A673 (cell line): ENCODE measurements at regions not wholly inside any gene's neighbourhood (a gene's known extent, or its start where the extent isn't known, plus 50 kb on each side); places are given as distances from the start of the nearest gene placed in this dataset.

Experiments used
- BruUV-seq: library from RNA; stranded (reverse); fragments of 400-500 nt; replicated peaks from 2 replicates; lab custom pipeline; 2021; lab: Mats Ljungman, UMichigan
- CTCF ChIA-PET: fragments of 300-600 bp; sonication (Branson Sonifier 250); formaldehyde crosslinking; loops from one replicate; lab custom pipeline; 2022; ENCODE audit warnings: antibody characterized with exemption; lab: Charles Lee
- POLR2A ChIA-PET: fragments of 300-600 bp; sonication (Branson Sonifier 250); formaldehyde crosslinking; loops from one replicate; lab custom pipeline; 2022; ENCODE audit warnings: antibody characterized with exemption; ENCODE audit not compliant: low non-redundant PET; lab: Charles Lee
- DNase-seq: peaks from one replicate; pipeline ENCODE4 v3.0.0-alpha.2; 2015; ENCODE audit warnings: low spot score
- H3K27ac ChIP-seq: fragments of 200-600 bp; sonication (generic); 2 replicates; pipeline ENCODE4 v1.5.1; 2016; ENCODE audit warnings: mixed run types, low read depth, mild to moderate bottlenecking, mixed read lengths, antibody characterized with exemption, low read length; ENCODE audit not compliant: poor library complexity, severe bottlenecking
- H3K27me3 ChIP-seq: fragments of 200-600 bp; sonication (generic); replicated peaks from 2 replicates; pipeline ENCODE4 v1.6.1; 2017; ENCODE audit warnings: mixed run types, low read depth, mild to moderate bottlenecking, mixed read lengths, antibody characterized with exemption, low read length; ENCODE audit not compliant: insufficient read depth, poor library complexity
- H3K36me3 ChIP-seq: fragments of 200-600 bp; sonication (generic); 2 replicates; pipeline ENCODE4 v1.6.1; 2016; ENCODE audit warnings: mixed run types, mild to moderate bottlenecking, mixed read lengths, antibody characterized with exemption, low read length; ENCODE audit not compliant: insufficient read depth, poor library complexity, severe bottlenecking
- H3K4me1 ChIP-seq: fragments of 200-600 bp; sonication (generic); 2 replicates; pipeline ENCODE4 v1.6.1; 2017; ENCODE audit warnings: mixed run types, mild to moderate bottlenecking, mixed read lengths, antibody characterized with exemption, low read length; ENCODE audit not compliant: insufficient read depth, poor library complexity, severe bottlenecking
- H3K4me3 ChIP-seq: fragments of 200-600 bp; sonication (generic); 2 replicates; pipeline ENCODE4 v1.5.1; 2016; ENCODE audit warnings: low read depth, mixed run types, mild to moderate bottlenecking, mixed read lengths, low read length; ENCODE audit not compliant: poor library complexity, severe bottlenecking
- H3K9me3 ChIP-seq: fragments of 200-600 bp; sonication (generic); 2 replicates; pipeline ENCODE4 v1.6.1; 2016; ENCODE audit warnings: mixed run types, low read depth, mild to moderate bottlenecking, mixed read lengths, antibody characterized with exemption, low read length; ENCODE audit not compliant: poor library complexity, severe bottlenecking
- EZH2 ChIP-seq: fragments of 200-600 bp; sonication (generic); IDR thresholded peaks from 2 replicates; pipeline ENCODE4 v1.6.1; 2017; ENCODE audit warnings: borderline replicate concordance, low read depth, mild to moderate bottlenecking, mixed read lengths, antibody characterized with exemption, low read length; ENCODE audit not compliant: poor library complexity, severe bottlenecking
- intact Hi-C: fragments of 100-400 bp; cut with micrococcal nuclease; formaldehyde crosslinking; loops from one replicate; pipeline ENCODE4 v1.10.0; 2022; ENCODE audit not compliant: unreplicated experiment
- TF ChIP-seq, protein P1 (sequence below): fragments of 300-800, 200-600 bp; sonication (generic); conservative IDR thresholded peaks from 2 replicates; pipeline ENCODE4 v1.5.1; 2017; ENCODE audit warnings: low read depth, mild to moderate bottlenecking, antibody characterized with exemption, low read length, moderate library complexity, mixed read lengths

DNA sequence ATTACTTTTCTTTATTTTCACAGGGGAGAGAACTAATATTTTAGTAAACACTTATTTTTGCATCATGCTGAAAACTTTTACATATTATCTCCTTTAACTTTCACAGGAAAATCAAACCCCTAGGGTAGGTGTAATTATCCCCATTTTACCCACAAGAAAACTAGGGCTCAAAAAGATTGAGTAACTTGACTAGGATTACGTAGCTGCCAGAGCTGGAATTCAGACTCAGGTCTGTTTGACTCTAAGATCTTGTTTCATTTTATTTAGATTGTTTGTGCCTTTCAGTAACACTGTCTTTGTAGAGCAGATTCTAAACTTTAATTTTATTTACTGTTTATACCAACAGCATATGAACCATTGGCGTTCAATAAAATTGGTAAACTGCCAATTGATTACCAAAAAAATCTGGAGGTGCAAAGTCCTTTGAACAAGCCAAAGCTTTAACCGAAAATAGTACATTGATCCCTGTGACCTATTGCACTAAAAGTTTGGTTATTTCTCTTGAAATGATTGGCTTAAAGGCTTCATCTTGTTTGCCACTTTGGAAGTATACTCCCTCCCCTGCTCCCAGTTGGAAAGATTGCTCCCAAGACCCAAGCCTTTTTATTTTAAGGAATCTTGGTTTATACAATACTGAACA is 71.0 kb upstream of the WDR26 start:
- no peak overlapping the region for H3K4me3 ChIP-seq
- no peak for TF ChIP-seq EZH2
- TF ChIP-seq, protein P1, sequence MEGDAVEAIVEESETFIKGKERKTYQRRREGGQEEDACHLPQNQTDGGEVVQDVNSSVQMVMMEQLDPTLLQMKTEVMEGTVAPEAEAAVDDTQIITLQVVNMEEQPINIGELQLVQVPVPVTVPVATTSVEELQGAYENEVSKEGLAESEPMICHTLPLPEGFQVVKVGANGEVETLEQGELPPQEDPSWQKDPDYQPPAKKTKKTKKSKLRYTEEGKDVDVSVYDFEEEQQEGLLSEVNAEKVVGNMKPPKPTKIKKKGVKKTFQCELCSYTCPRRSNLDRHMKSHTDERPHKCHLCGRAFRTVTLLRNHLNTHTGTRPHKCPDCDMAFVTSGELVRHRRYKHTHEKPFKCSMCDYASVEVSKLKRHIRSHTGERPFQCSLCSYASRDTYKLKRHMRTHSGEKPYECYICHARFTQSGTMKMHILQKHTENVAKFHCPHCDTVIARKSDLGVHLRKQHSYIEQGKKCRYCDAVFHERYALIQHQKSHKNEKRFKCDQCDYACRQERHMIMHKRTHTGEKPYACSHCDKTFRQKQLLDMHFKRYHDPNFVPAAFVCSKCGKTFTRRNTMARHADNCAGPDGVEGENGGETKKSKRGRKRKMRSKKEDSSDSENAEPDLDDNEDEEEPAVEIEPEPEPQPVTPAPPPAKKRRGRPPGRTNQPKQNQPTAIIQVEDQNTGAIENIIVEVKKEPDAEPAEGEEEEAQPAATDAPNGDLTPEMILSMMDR, result no peak
- CTCF ChIA-PET, result interaction anchor here (1.4 kb wide), 1 partner anchor 417 kb away, joined by 4 read pairs; no protein-coding TSS in a partner anchor
- no peak for DNase-seq
- H3K27ac ChIP-seq, result peak overlapping the region; percentile 62
- no peaks in the 10 kb centered on the region for H3K36me3 ChIP-seq
- POLR2A ChIA-PET, result interaction anchor here (0.6 kb wide), 1 partner anchor 75 kb away, joined by 10 read pairs; no protein-coding TSS in a partner anchor
- BruUV-seq, result no TSS peak
- no peaks in the 10 kb centered on the region for H3K9me3 ChIP-seq
- no peaks in the 10 kb centered on the region for H3K27me3 ChIP-seq
- intact Hi-C loops, result loop anchor here (5.0 kb wide), 2 partner anchors 137 to 402 kb away; no protein-coding TSS in a partner anchor
- H3K4me1 ChIP-seq, result peaks cover 64% of the 10 kb centered on the region

DNA sequence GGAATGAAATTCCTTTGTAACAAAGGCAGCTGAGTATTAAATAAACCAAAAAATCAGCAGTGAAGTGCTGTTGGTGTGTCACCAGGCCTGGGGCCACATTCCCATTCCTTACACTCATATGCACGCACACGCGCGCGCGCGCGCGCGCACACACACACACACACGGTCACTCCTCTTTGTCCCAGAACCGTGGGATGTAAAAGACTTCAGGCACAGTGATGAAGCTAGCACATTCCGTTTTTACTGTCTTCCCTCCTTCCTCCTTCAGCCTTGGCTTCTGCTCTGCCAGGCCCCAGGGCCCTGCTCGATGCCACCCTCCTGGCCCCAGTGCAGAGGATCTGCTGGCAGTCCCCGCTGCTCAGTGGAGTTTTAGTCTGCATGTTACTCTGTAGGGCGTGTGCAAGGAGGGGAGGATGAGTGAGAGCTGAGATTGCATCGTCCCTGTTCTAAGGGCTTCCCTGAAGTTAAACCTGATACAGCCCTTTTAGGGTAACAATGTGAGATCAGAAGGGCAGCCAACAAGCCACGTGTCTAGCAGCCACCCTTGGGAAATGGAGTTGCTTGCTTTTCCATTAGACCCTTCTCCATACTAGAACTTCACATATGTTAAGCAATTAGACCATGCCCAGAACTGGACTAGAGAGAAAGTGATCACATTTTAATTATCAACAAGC is 71.7 kb upstream of the WDR26 start:
- ChIA-PET CTCF (interaction anchor here (1.4 kb wide), 1 partner anchor 416 kb away, joined by 4 read pairs; no protein-coding TSS in a partner anchor), POLR2A (interaction anchor here (0.7 to 0.9 kb wide), 2 partner anchors 15 to 34 kb away, joined by 3 to 6 read pairs; no protein-coding TSS in a partner anchor)
- no TSS peak for BruUV-seq
- no peak for TF ChIP-seq EZH2
- TF ChIP-seq, protein P1, result no peak
- no peaks in the 10 kb centered on the region for H3K9me3 ChIP-seq
- H3K27me3 ChIP-seq, result no peaks in the 10 kb centered on the region
- intact Hi-C loops, result loop anchor here (5.0 kb wide), 2 partner anchors 136 to 401 kb away; no protein-coding TSS in a partner anchor
- no peak for DNase-seq
- H3K4me1 ChIP-seq, result peaks cover 57% of the 10 kb centered on the region
- H3K27ac ChIP-seq, result peak overlapping the region; percentile 62
- H3K4me3 ChIP-seq, result no peak overlapping the region
- H3K36me3 ChIP-seq, result no peaks in the 10 kb centered on the region

DNA sequence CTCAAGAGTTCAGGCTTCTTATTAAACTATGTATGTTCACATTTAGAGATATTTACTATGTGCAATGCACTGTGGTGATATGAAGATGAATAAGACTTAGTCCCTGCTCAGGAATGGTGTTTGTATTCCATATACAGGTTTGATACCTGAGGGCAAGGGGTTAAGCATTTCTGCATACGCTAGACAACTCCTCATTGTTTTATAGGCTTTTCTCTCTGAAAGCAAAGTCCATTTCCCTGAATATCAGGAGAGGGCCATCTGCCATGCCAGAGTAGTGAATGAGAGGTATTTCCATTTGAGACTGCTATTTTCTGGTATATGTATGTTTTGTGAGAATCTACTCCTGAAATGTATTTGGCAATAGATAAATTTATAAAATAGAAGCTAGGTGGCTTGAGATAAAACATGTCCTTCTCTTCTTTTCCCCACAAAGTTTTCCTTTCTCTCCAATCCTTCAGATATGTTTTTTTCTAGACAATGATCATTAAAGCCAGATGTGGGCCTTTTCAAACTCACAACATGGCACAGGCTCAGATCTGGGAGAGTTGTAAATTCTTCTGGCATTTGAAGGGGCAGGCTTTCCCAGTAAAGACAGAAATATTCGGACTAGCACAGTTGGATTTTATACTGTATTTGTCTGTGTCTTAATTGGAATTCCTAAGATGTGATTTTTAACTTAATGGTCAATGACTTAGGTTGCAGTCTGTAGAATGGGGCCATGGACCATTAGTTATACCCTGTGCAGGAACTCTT is 73.3 kb upstream of the WDR26 start:
- no peak overlapping the region for H3K4me3 ChIP-seq
- peaks cover 43% of the 10 kb centered on the region for H3K4me1 ChIP-seq
- H3K9me3 ChIP-seq, result no peaks in the 10 kb centered on the region
- POLR2A ChIA-PET, result no interaction called here
- no peak for TF ChIP-seq EZH2
- DNase-seq, result no peak
- H3K27me3 ChIP-seq, result no peaks in the 10 kb centered on the region
- peak overlapping the region; percentile 4 for H3K27ac ChIP-seq
- BruUV-seq, result no TSS peak
- CTCF ChIA-PET, result no interaction called here
- H3K36me3 ChIP-seq, result no peaks in the 10 kb centered on the region
- intact Hi-C loops, result loop anchor here (5.0 kb wide), 2 partner anchors 134 to 399 kb away; no protein-coding TSS in a partner anchor
